ENCODE measurements at regions not wholly inside any gene's neighbourhood (a gene's known extent, or its start where the extent isn't known, plus 50 kb on each side); places are given as distances from the start of the nearest gene placed in this dataset.

DNA sequence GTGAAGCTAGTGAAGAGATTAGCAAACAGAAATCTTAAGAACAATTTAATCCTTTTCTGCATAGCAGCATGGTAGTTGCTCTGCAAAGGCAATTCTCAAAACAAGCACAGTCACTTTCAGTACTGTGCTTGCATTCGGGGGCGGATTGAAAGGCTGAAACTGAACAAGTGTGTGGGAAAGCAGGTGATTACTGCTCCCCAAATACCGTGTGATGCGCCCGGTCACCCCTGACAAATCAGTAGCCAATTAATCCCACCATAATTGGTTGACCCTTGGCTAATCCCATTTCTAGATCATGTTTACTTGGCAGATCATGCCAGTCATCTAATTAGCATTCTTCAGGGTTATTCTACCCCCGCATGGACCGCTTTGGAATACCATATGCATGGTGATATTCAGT is 76.5 kb upstream of the ADRB1 start:
- no peaks in the 10 kb centered on the region for H3K36me3 ChIP-seq (ENCODE audit: control insufficient read depth in 2 of 3, insufficient read depth in 3 of 3, low read length in 3 of 3)
- Mint-ChIP-seq H3K4me3 (no peak overlapping the region), H3K9me3 (peaks cover 0 to 29% (median 9%) of the 10 kb centered on the region in 11 donors), H3K27me3 (peaks cover 0 to 29% (median 12%) of the 10 kb centered on the region in 5 donors), H3K27ac (no peak overlapping the region), H3K36me3 (peaks cover 0 to 18% (median 7%) of the 10 kb centered on the region in 5 donors), H3K4me1 (peaks cover 2 to 17% (median 12%) of the 10 kb centered on the region in 7 donors)
- H3K4me3 ChIP-seq (ENCODE audit: low read length), result no peak overlapping the region
- no peak for ATAC-seq
- H3K4me1 ChIP-seq (ENCODE audit: control insufficient read depth in 2 of 2, insufficient read depth in 2 of 2, low read length in 2 of 2), result peaks cover 2 to 13% of the 10 kb centered on the region in 2 donors
- ChIA-PET CTCF (interaction anchor here (0.6 kb wide), 2 partner anchors 121 to 522 kb away, joined by 3 read pairs; no protein-coding TSS in a partner anchor), POLR2A (no interaction called here)
- H3K27me3 ChIP-seq (ENCODE audit: control insufficient read depth in 2 of 2, insufficient read depth in 2 of 2, low read length in 2 of 2), result no peaks in the 10 kb centered on the region
- intact Hi-C loops (cut with micrococcal nuclease), result no loop called here
- DNase-seq, result no peak
- H3K27ac ChIP-seq (ENCODE audit: low read depth, low read length), result no peak overlapping the region
- H3K9me3 ChIP-seq (ENCODE audit: control insufficient read depth in 2 of 3, low read length in 3 of 3), result peaks cover 0 to under 1% (median 0%) of the 10 kb centered on the region in 3 experiments

DNA sequence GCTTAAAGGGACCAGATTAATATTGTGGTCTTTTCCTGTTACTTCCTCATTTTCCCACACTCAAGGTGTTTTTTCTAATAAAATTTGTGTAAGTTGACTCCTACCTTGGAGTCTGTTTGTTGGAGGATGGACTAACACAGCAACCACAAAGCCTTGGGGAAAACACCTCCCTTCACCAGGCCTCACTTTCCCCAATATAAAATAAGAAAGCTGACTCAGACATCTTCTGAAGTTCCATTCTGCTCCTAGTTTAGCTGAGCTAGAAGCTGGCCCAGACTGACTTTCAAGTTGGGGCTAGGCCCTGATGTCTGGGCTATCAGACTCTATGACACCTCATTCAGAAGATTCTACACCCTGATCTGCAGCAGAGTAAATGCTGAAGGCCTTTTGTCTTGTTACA is 73.0 kb upstream of the ADRB1 start:
- ChIA-PET POLR2A (no interaction called here), CTCF (no interaction called here)
- Histone ChIP-seq H3K4me1 (ENCODE audit: control insufficient read depth in 2 of 2, insufficient read depth in 2 of 2, low read length in 2 of 2) (no peaks in the 10 kb centered on the region), H3K27ac (ENCODE audit: low read depth, low read length) (no peak overlapping the region), H3K4me3 (ENCODE audit: low read length) (no peak overlapping the region), H3K9me3 (ENCODE audit: control insufficient read depth in 2 of 3, low read length in 3 of 3) (no peaks in the 10 kb centered on the region), H3K36me3 (ENCODE audit: control insufficient read depth in 2 of 3, insufficient read depth in 3 of 3, low read length in 3 of 3) (no peaks in the 10 kb centered on the region), H3K27me3 (ENCODE audit: control insufficient read depth in 2 of 2, insufficient read depth in 2 of 2, low read length in 2 of 2) (no peaks in the 10 kb centered on the region)
- ATAC-seq (no peak), DNase-seq (no peak)
- Mint-ChIP-seq H3K4me3 (no peak overlapping the region), H3K36me3 (peaks cover 7 to 12% (median 9%) of the 10 kb centered on the region in 5 donors), H3K27me3 (peaks cover 0 to 49% (median 18%) of the 10 kb centered on the region in 5 donors), H3K4me1 (peaks cover 0 to 3% (median 0%) of the 10 kb centered on the region in 7 donors), H3K27ac (no peak overlapping the region), H3K9me3 (peaks cover 0 to 43% (median 15%) of the 10 kb centered on the region in 11 donors)
- intact Hi-C loops (cut with micrococcal nuclease), result no loop called here

DNA sequence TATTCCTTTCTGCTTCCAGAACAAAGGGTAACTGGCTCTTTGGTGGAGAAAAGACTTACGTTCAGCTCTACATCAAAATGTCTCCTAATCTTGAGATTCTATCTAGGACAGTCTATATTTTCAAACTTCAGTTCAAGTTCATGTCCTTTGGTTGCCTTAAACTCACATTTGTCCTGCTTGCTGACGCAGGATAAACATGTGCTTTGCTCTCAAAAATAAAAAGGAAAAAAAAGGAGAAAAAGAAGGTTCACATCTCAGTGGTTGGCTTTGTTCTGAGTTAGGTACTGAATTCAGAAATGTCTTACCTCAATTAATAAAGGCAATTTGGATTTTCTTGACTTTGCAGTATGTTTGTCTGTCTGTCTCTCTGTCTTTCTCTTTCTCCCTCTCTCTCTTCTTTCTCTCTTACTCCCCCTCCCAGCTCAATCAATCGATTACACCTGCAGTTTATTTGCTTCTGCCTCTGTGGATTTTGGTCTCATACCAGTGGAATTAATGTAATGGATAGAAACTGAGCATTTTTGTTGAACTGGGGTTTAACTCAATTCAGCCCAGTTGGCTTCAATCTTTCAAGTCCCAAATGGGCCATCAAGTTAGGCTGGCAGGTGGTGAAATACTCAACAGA is 72.2 kb upstream of the ADRB1 start:
- peaks cover 7 to 12% (median 9%) of the 10 kb centered on the region in 5 donors for H3K36me3 Mint-ChIP-seq
- ChIA-PET CTCF (no interaction called here), POLR2A (no interaction called here)
- no peaks in the 10 kb centered on the region for H3K27me3 ChIP-seq (ENCODE audit: control insufficient read depth in 2 of 2, insufficient read depth in 2 of 2, low read length in 2 of 2)
- H3K4me1 Mint-ChIP-seq, result peaks cover 0 to 3% (median 0%) of the 10 kb centered on the region in 7 donors
- no peak overlapping the region for H3K27ac Mint-ChIP-seq
- H3K4me3 ChIP-seq (ENCODE audit: low read length), result no peak overlapping the region
- H3K27me3 Mint-ChIP-seq, result peaks cover 0 to 57% (median 23%) of the 10 kb centered on the region in 5 donors
- no peak overlapping the region for H3K4me3 Mint-ChIP-seq
- H3K9me3 ChIP-seq (ENCODE audit: control insufficient read depth in 2 of 3, low read length in 3 of 3), result no peaks in the 10 kb centered on the region
- no peaks in the 10 kb centered on the region for H3K36me3 ChIP-seq (ENCODE audit: control insufficient read depth in 2 of 3, insufficient read depth in 3 of 3, low read length in 3 of 3)
- no peak for ATAC-seq
- no peak for DNase-seq
- H3K27ac ChIP-seq (ENCODE audit: low read depth, low read length), result no peak overlapping the region
- H3K9me3 Mint-ChIP-seq, result peaks cover 0 to 43% (median 15%) of the 10 kb centered on the region in 11 donors
- intact Hi-C loops (cut with micrococcal nuclease), result no loop called here
- H3K4me1 ChIP-seq (ENCODE audit: control insufficient read depth in 2 of 2, insufficient read depth in 2 of 2, low read length in 2 of 2), result no peaks in the 10 kb centered on the region

DNA sequence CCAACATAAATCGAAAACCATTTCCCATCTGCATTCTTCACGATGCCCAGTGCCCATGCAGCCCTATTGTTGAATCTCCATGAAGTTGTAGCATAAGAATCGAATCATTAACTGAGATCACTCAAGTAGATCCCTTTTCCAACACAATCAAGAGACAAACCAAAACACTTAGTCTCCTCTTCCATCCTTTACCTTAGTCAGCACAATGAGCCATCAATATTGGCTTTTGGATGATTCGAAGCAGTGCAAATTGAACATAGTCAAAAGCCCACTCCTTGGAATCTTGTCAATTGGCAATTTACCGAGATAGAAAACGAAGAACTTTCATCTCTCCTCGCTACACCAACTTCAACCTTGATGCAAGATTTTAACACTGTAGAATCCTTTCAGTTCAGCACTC is 66.5 kb upstream of the ADRB1 start:
- H3K4me1 ChIP-seq (ENCODE audit: control insufficient read depth in 2 of 2, insufficient read depth in 2 of 2, low read length in 2 of 2), result no peaks in the 10 kb centered on the region
- H3K36me3 ChIP-seq (ENCODE audit: control insufficient read depth in 2 of 3, insufficient read depth in 3 of 3, low read length in 3 of 3), result no peaks in the 10 kb centered on the region
- intact Hi-C loops (cut with micrococcal nuclease), result no loop called here
- no peak overlapping the region for H3K4me3 ChIP-seq (ENCODE audit: low read length)
- H3K27me3 ChIP-seq (ENCODE audit: control insufficient read depth in 2 of 2, insufficient read depth in 2 of 2, low read length in 2 of 2), result no peaks in the 10 kb centered on the region
- no peak overlapping the region for H3K27ac ChIP-seq (ENCODE audit: low read depth, low read length)
- Mint-ChIP-seq H3K27ac (no peak overlapping the region), H3K4me1 (peaks cover 0 to 7% (median 3%) of the 10 kb centered on the region in 7 donors), H3K9me3 (peaks cover 0 to 23% (median 5%) of the 10 kb centered on the region in 11 donors), H3K4me3 (no peak overlapping the region), H3K27me3 (peaks cover 0 to 61% (median 19%) of the 10 kb centered on the region in 5 donors), H3K36me3 (peaks cover 0 to 10% (median 0%) of the 10 kb centered on the region in 5 donors)
- ATAC-seq (no peak), DNase-seq (no peak)
- ChIA-PET POLR2A (no interaction called here), CTCF (no interaction called here)
- no peaks in the 10 kb centered on the region for H3K9me3 ChIP-seq (ENCODE audit: control insufficient read depth in 2 of 3, low read length in 3 of 3)

DNA sequence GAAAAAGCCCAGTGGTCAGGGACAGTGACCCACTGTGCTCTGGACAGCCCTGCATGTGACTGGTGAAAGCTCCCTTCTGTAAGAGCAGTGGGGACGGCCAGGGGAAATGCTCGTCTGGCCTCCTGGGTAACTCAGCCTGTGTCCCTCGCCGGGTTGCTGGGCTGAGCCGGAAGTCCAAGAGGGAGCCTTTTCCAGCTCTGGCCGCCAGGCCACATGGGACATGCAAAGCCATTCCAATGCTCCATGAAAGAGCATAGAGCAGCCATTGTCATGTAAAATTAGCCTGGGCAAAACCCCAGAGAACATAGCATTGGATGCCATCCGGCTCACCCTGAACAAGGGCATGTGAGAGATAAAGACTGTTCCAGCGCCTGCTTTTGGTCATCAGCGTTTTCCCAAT is 64.9 kb upstream of the ADRB1 start:
- H3K27ac Mint-ChIP-seq, result no peak overlapping the region
- POLR2A ChIA-PET, result no interaction called here
- H3K27me3 Mint-ChIP-seq, result peaks cover 0 to 53% (median 15%) of the 10 kb centered on the region in 5 donors
- peaks cover 6 to 18% (median 11%) of the 10 kb centered on the region in 7 donors for H3K4me1 Mint-ChIP-seq
- H3K36me3 ChIP-seq (ENCODE audit: control insufficient read depth in 2 of 3, insufficient read depth in 3 of 3, low read length in 3 of 3), result no peaks in the 10 kb centered on the region
- no peak overlapping the region for H3K4me3 Mint-ChIP-seq
- H3K9me3 ChIP-seq (ENCODE audit: control insufficient read depth in 2 of 3, low read length in 3 of 3), result no peaks in the 10 kb centered on the region
- no peak for DNase-seq
- H3K4me1 ChIP-seq (ENCODE audit: control insufficient read depth in 2 of 2, insufficient read depth in 2 of 2, low read length in 2 of 2), result peaks cover 5 to 10% of the 10 kb centered on the region in 2 donors
- no peak for ATAC-seq
- no peaks in the 10 kb centered on the region for H3K27me3 ChIP-seq (ENCODE audit: control insufficient read depth in 2 of 2, insufficient read depth in 2 of 2, low read length in 2 of 2)
- no peak overlapping the region for H3K27ac ChIP-seq (ENCODE audit: low read depth, low read length)
- H3K9me3 Mint-ChIP-seq, result peaks cover 0 to 8% (median 3%) of the 10 kb centered on the region in 11 donors
- H3K4me3 ChIP-seq (ENCODE audit: low read length), result no peak overlapping the region
- H3K36me3 Mint-ChIP-seq, result peaks cover 0 to 4% (median 0%) of the 10 kb centered on the region in 5 donors
- intact Hi-C loops (cut with micrococcal nuclease), result no loop called here
- CTCF ChIA-PET, result no interaction called here

DNA sequence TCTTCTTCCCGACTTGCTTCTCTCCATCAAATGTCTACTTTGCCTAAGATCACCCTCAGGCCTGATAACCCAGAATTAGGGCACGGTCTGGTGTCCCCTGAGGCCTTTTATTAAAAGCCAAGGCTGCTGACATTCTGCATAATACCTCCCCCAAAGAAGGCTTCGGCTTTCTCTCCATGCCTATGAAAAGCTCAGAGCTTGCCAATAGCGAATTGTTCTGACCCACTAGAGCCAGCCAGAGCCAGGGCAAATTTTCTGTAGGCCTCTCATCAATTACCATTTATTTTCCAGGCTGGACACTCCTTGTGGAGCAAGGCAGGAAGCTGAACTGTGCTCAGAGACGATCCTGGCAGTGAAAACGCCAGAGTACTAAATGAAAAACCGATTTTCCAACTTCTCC is 64.3 kb upstream of the ADRB1 start:
- ChIA-PET POLR2A (no interaction called here), CTCF (no interaction called here)
- ATAC-seq (no peak), DNase-seq (no peak)
- H3K4me3 ChIP-seq (ENCODE audit: low read length), result no peak overlapping the region
- intact Hi-C loops (cut with micrococcal nuclease), result no loop called here
- Mint-ChIP-seq H3K4me1 (peaks cover 8 to 21% (median 14%) of the 10 kb centered on the region in 7 donors), H3K4me3 (no peak overlapping the region), H3K36me3 (peaks cover 0 to 4% (median 0%) of the 10 kb centered on the region in 5 donors), H3K27me3 (peaks cover 0 to 51% (median 12%) of the 10 kb centered on the region in 5 donors), H3K27ac (no peak overlapping the region), H3K9me3 (peaks cover 0 to 6% (median 1%) of the 10 kb centered on the region in 11 donors)
- peaks cover 8 to 13% of the 10 kb centered on the region in 2 donors for H3K4me1 ChIP-seq (ENCODE audit: control insufficient read depth in 2 of 2, insufficient read depth in 2 of 2, low read length in 2 of 2)
- no peaks in the 10 kb centered on the region for H3K36me3 ChIP-seq (ENCODE audit: control insufficient read depth in 2 of 3, insufficient read depth in 3 of 3, low read length in 3 of 3)
- no peaks in the 10 kb centered on the region for H3K9me3 ChIP-seq (ENCODE audit: control insufficient read depth in 2 of 3, low read length in 3 of 3)
- no peak overlapping the region for H3K27ac ChIP-seq (ENCODE audit: low read depth, low read length)
- H3K27me3 ChIP-seq (ENCODE audit: control insufficient read depth in 2 of 2, insufficient read depth in 2 of 2, low read length in 2 of 2), result no peaks in the 10 kb centered on the region
